ENCODE measurements at regions not wholly inside any gene's neighbourhood (a gene's known extent, or its start where the extent isn't known, plus 50 kb on each side); places are given as distances from the start of the nearest gene placed in this dataset.

GRCh38 chr4:128468123-128468989 lies 180.7 kb upstream of the PGRMC2 start (continued):
- TF ChIP-seq KAT2B (IDR thresholded peaks at IDR 0.05; ENCODE audit: low read depth, low read length) (no peak), TRIM25 (IDR thresholded peaks at IDR 0.05; ENCODE audit: borderline replicate concordance) (no peak), HOMEZ (CRISPR knock-in tag; IDR thresholded peaks at IDR 0.05) (no peak), ZNF592 (IDR thresholded peaks at IDR 0.05) (peak; percentile 87), IRF9 (tag; IDR thresholded peaks at IDR 0.05) (no peak), STAT5B (CRISPR knock-in tag; IDR thresholded peaks at IDR 0.05) (no peak), ZNF212 (CRISPR knock-in tag; IDR thresholded peaks at IDR 0.05) (no peak), NR3C1 (CRISPR knock-in tag; IDR thresholded peaks at IDR 0.05) (no peak), CLOCK (CRISPR knock-in tag; IDR thresholded peaks at IDR 0.05; ENCODE audit: borderline replicate concordance) (no peak), RUNX1 (IDR thresholded peaks at IDR 0.05; ENCODE audit: low read depth) (no peak), PHF8 (IDR thresholded peaks at IDR 0.05; ENCODE audit: borderline replicate concordance, low read length) (no peak), RBM34 (IDR thresholded peaks at IDR 0.05; ENCODE audit: borderline replicate concordance, insufficient read depth, low read length) (no peak), NRF1 (conservative IDR thresholded peaks at IDR 0.05 in 1 of 2, IDR thresholded peaks at IDR 0.05 in 1 of 2) (no peak), RFX1 (IDR thresholded peaks at IDR 0.05) (no peak), CBX3 (IDR thresholded peaks at IDR 0.05; ENCODE audit: borderline replicate concordance in 1 of 2, low read length in 2 of 2) (no peak), MXI1 (IDR thresholded peaks at IDR 0.05; ENCODE audit: low read depth, low read length) (no peak)
